Astrocyte (in vitro differentiated cells and primary cell): ENCODE measurements at regions not wholly inside any gene's neighbourhood (a gene's known extent, or its start where the extent isn't known, plus 50 kb on each side); places are given as distances from the start of the nearest gene placed in this dataset.

Source experiments
- CTCF ChIP-seq: IDR thresholded peaks from 2 replicates; pipeline ENCODE4 v1.5.1; 2011; ENCODE audit warnings: low read depth, mild to moderate bottlenecking, inconsistent platforms, low read length, moderate library complexity; ENCODE audit not compliant: insufficient read depth
- EZH2 ChIP-seq: IDR thresholded peaks from 2 replicates; pipeline ENCODE4 v1.6.1; 2012; ENCODE audit warnings: mild to moderate bottlenecking, low read length, inconsistent platforms; ENCODE audit not compliant: insufficient read depth

GRCh38 chr5:100026606-100027005 lies 508.6 kb upstream of the FAM174A start:
- no peak for TF ChIP-seq CTCF
- no peak for TF ChIP-seq EZH2
